ENCODE measurements at regions not wholly inside any gene's neighbourhood (a gene's known extent, or its start where the extent isn't known, plus 50 kb on each side); places are given as distances from the start of the nearest gene placed in this dataset.

GRCh38 chr3:66152336-66152735 is 68.5 kb upstream of the SLC25A26 start:
- no peak for TF ChIP-seq SUZ12 (IDR thresholded peaks at IDR 0.05; ENCODE audit: extremely low read depth, insufficient read depth, insufficient read length)
- no peak for TF ChIP-seq ZNF274 (IDR thresholded peaks at IDR 0.05; ENCODE audit: low read depth, low read length)

Data from NT2/D1 (cell line).